Natural killer cell (primary cell): ENCODE measurements at regions not wholly inside any gene's neighbourhood (a gene's known extent, or its start where the extent isn't known, plus 50 kb on each side); places are given as distances from the start of the nearest gene placed in this dataset.

ENCODE experiments used
- ATAC-seq, 3 donors: fragments of 150-1000 bp in 2 of 3; fragments of 200-7000 bp in 1 of 3; cut with Tn5 transposase; 1 replicate in 1 of 3; 2 replicates in 2 of 3; pipeline ENCODE4 v1.10.0; 2021; ENCODE audit warnings: mild to moderate bottlenecking in 2 of 3, moderate library complexity in 2 of 3
- DNase-seq, 2 donors: peaks; one replicate each; pipeline versions ENCODE4 v3.0.0 to v3.0.0-alpha.2; 2013 to 2021; ENCODE audit warnings: mixed read lengths in 1 of 2
- H3K27ac ChIP-seq: one replicate; pipeline ENCODE4 v1.5.1; 2013; ENCODE audit warnings: mild to moderate bottlenecking, low read length
- H3K27me3 ChIP-seq: one replicate; pipeline ENCODE4 v1.6.1; 2013; ENCODE audit warnings: low read length; ENCODE audit not compliant: control insufficient read depth, insufficient read depth
- H3K36me3 ChIP-seq: one replicate; pipeline ENCODE4 v1.6.1; 2013; ENCODE audit warnings: low read length; ENCODE audit not compliant: control insufficient read depth, insufficient read depth
- H3K4me1 ChIP-seq: one replicate; pipeline ENCODE4 v1.6.1; 2013; ENCODE audit warnings: low read length; ENCODE audit not compliant: control insufficient read depth, insufficient read depth
- H3K4me3 ChIP-seq: one replicate; pipeline ENCODE4 v1.5.1; 2013; ENCODE audit warnings: low read length
- H3K9me3 ChIP-seq: one replicate; pipeline ENCODE4 v1.6.1; 2013; ENCODE audit warnings: low read length; ENCODE audit not compliant: control insufficient read depth, insufficient read depth
- H3K27ac Mint-ChIP-seq, 2 donors: one replicate each; pipeline ENCODE4 v1.8.0; 2022; ENCODE audit warnings: mild to moderate bottlenecking in 2 of 2, mixed read lengths in 2 of 2, moderate library complexity in 1 of 2
- H3K27me3 Mint-ChIP-seq, 2 donors: one replicate each; pipeline ENCODE4 v1.8.0; 2022; ENCODE audit warnings: low read depth in 2 of 2, mixed read lengths in 2 of 2
- H3K36me3 Mint-ChIP-seq: one replicate; pipeline ENCODE4 v1.8.0; 2022; ENCODE audit warnings: mixed read lengths
- H3K4me1 Mint-ChIP-seq, 2 donors: one replicate each; pipeline ENCODE4 v1.8.0; 2022; ENCODE audit warnings: mixed read lengths in 2 of 2
- H3K4me3 Mint-ChIP-seq: one replicate; pipeline ENCODE4 v1.8.0; 2022; ENCODE audit warnings: mild to moderate bottlenecking, moderate library complexity, mixed read lengths
- H3K9me3 Mint-ChIP-seq, 2 donors: one replicate each; pipeline ENCODE4 v1.8.0; 2022; ENCODE audit warnings: mixed read lengths in 2 of 2
- CTCF ChIP-seq: fragments of 200-600 bp; IDR thresholded peaks from one replicate; pipeline ENCODE4 v1.8.0; 2022; ENCODE audit warnings: antibody characterized with exemption
- WGBS: methylation state at CpG from one replicate; pipeline ENCODE4 v1.1.7; 2013; ENCODE audit warnings: missing lambda C conversion rate; ENCODE audit not compliant: insufficient coverage; 5-methylcytosine and 5-hydroxymethylcytosine counted together
- intact Hi-C: fragments of 100-400 bp; cut with micrococcal nuclease; formaldehyde crosslinking; loops from one replicate; pipeline ENCODE4 v1.14.2; 2022

GRCh38 chr6:113111550-113111949 lies 745.6 kb upstream of the MARCKS start:
- Histone ChIP-seq H3K4me3 (no peak overlapping the region), H3K27me3 (no peaks in the 10 kb centered on the region), H3K4me1 (no peaks in the 10 kb centered on the region), H3K9me3 (no peaks in the 10 kb centered on the region), H3K36me3 (no peaks in the 10 kb centered on the region), H3K27ac (no peak overlapping the region)
- Mint-ChIP-seq H3K27ac (no peak overlapping the region), H3K36me3 (no peaks in the 10 kb centered on the region), H3K27me3 (no peaks in the 10 kb centered on the region), H3K4me1 (no peaks in the 10 kb centered on the region), H3K9me3 (peaks cover 18 to 26% of the 10 kb centered on the region in 2 donors), H3K4me3 (no peak overlapping the region)
- TF ChIP-seq CTCF, result no peak
- intact Hi-C loops, result no loop called here
- no peak for ATAC-seq
- DNase-seq, result no peak
- WGBS, result 100% methylated on average over 1 of the region's 2 CpGs

- no peak overlapping the region for H3K4me3 ChIP-seq
- intact Hi-C loops, result no loop called here
- DNase-seq (no peak), ATAC-seq (no peak)
- no peaks in the 10 kb centered on the region for H3K9me3 ChIP-seq
- H3K27ac ChIP-seq, result no peak overlapping the region
- Mint-ChIP-seq H3K4me3 (no peak overlapping the region), H3K27ac (no peak overlapping the region), H3K9me3 (peaks cover 19 to 28% of the 10 kb centered on the region in 2 donors), H3K27me3 (no peaks in the 10 kb centered on the region), H3K4me1 (no peaks in the 10 kb centered on the region), H3K36me3 (no peaks in the 10 kb centered on the region)
- no peaks in the 10 kb centered on the region for H3K36me3 ChIP-seq
- TF ChIP-seq CTCF, result no peak
- H3K4me1 ChIP-seq, result no peaks in the 10 kb centered on the region
- 46% methylated on average over 2 of the region's 2 CpGs for WGBS
- no peaks in the 10 kb centered on the region for H3K27me3 ChIP-seq
These were observed 745.1 kb upstream of the MARCKS start for GRCh38 chr6:113112086-113112485.

- H3K4me1 Mint-ChIP-seq, result no peaks in the 10 kb centered on the region
- no peak overlapping the region for H3K4me3 ChIP-seq
- TF ChIP-seq CTCF, result no peak
- no peak overlapping the region for H3K27ac ChIP-seq
- ATAC-seq (no peak), DNase-seq (no peak)
- H3K36me3 ChIP-seq, result no peaks in the 10 kb centered on the region
- no peak overlapping the region for H3K4me3 Mint-ChIP-seq
- H3K4me1 ChIP-seq, result no peaks in the 10 kb centered on the region
- no peak overlapping the region for H3K27ac Mint-ChIP-seq
- peaks cover 8% of the 10 kb centered on the region for H3K36me3 Mint-ChIP-seq
- intact Hi-C loops, result no loop called here
- 100% methylated on average over 1 of the region's 1 CpG for WGBS
- peaks cover 20 to 26% of the 10 kb centered on the region in 2 donors for H3K9me3 Mint-ChIP-seq
- no peaks in the 10 kb centered on the region for H3K27me3 Mint-ChIP-seq
- H3K9me3 ChIP-seq, result no peaks in the 10 kb centered on the region
- H3K27me3 ChIP-seq, result no peaks in the 10 kb centered on the region
These were observed 741.9 kb upstream of the MARCKS start for GRCh38 chr6:113115196-113115595.

GRCh38 chr6:113120224-113120581 lies 736.9 kb upstream of the MARCKS start:
- no peak for TF ChIP-seq CTCF
- Histone ChIP-seq H3K4me3 (no peak overlapping the region), H3K27ac (no peak overlapping the region), H3K9me3 (no peaks in the 10 kb centered on the region), H3K36me3 (no peaks in the 10 kb centered on the region), H3K4me1 (no peaks in the 10 kb centered on the region), H3K27me3 (no peaks in the 10 kb centered on the region)
- intact Hi-C loops, result no loop called here
- Mint-ChIP-seq H3K4me1 (no peaks in the 10 kb centered on the region), H3K9me3 (peaks cover 10 to 15% of the 10 kb centered on the region in 2 donors), H3K4me3 (no peak overlapping the region), H3K27ac (no peak overlapping the region), H3K27me3 (no peaks in the 10 kb centered on the region), H3K36me3 (peaks cover 8% of the 10 kb centered on the region)
- ATAC-seq, result no peak
- WGBS, result 38% methylated on average over 1 of the region's 2 CpGs
- DNase-seq, result no peak
